Mammary epithelial cell (primary cell): ENCODE measurements at regions not wholly inside any gene's neighbourhood (a gene's known extent, or its start where the extent isn't known, plus 50 kb on each side); places are given as distances from the start of the nearest gene placed in this dataset.

Experiments used
- CTCF ChIP-seq, 2 donors: IDR thresholded peaks in 1 of 2; conservative IDR thresholded peaks in 1 of 2; 2 replicates each; pipeline ENCODE4 v1.5.1; 2011 to 2012; ENCODE audit warnings: inconsistent platforms in 2 of 2, low read length in 2 of 2, mild to moderate bottlenecking in 2 of 2, control low read depth in 1 of 2, low read depth in 1 of 2; ENCODE audit not compliant: insufficient read depth in 1 of 2; ENCODE audit errors: extremely low read depth in 1 of 2
- EZH2 ChIP-seq: IDR thresholded peaks from 2 replicates; pipeline ENCODE4 v1.6.1; 2012; ENCODE audit warnings: low read length, inconsistent platforms, borderline replicate concordance

DNA sequence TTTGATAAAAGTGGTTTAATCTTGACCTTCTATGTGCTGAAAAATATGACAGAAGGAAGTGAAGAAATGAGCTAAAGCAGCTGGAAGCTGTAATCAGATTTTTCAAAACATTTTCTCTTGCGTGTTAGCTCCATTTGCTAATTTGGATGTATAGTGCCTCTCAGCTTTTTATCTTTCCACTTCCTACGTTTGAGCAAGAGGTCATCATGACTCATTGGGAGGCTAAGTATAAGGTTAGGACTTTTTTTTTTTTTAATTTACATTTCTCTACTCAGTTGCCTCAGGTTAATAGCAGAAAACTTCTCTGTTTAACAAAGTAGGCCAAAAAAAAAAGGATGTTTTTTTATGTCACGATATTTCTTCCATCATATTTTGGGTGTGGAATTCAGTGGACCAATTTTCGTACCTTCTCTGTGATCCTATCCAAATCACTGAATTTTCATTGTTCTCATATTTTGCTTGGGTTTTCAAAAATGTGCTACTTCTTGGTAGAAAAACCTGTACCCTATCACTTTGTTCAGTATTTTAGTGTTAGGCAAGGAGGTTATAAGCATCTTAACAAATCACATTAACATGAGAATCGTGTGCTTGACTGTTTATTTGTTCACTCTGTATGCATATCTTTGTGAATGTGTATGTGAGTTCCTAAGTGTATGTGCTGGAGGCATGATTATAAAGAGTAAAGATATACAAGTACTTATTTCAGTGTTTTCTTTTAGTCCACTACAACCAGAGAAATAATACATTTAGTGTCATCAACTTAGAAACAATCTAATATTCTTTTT lies 1028.3 kb upstream of the EYS start:
- no peak for TF ChIP-seq EZH2
- TF ChIP-seq CTCF (conservative IDR thresholded peaks at IDR 0.05 in 1 of 2, IDR thresholded peaks at IDR 0.05 in 1 of 2; ENCODE audit: extremely low read depth in 1 of 2, insufficient read depth in 1 of 2, low read depth in 1 of 2, low read length in 2 of 2): no peak
